HG02678 (cell line): ENCODE measurements at regions not wholly inside any gene's neighbourhood (a gene's known extent, or its start where the extent isn't known, plus 50 kb on each side); places are given as distances from the start of the nearest gene placed in this dataset.
"Not testable (repeated sequence)": the region's sequence is repeated elsewhere in the genome, so short reads cannot be mapped to it uniquely, and the experiment has no call there.

ENCODE experiments used
- ATAC-seq: cut with Tn5 transposase; IDR thresholded peaks from one replicate; pipeline ENCODE4 v1.9.1; 2021; ENCODE audit warnings: mild to moderate bottlenecking, moderate library complexity; ENCODE audit not compliant: unreplicated experiment

DNA sequence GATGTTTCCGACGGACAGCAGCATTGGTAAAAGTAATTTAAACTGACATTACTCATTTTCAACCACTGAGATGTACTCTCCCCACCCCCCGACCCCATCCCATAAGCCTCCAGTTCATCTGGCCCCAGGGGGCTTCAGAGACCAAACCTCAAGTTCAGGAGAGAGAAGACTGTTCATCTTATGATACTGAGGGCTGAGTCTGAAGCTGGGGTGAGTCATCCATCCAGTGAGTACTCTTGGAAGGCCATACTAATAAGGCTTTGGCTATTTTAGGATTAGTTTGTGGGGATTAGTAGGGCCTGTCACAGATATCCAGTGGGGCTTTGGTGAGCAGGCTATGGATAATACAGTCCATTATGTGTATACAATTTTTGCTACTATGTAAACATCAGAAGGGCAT lies 125.3 kb upstream of the APCDD1 start:
- no peak for ATAC-seq

DNA sequence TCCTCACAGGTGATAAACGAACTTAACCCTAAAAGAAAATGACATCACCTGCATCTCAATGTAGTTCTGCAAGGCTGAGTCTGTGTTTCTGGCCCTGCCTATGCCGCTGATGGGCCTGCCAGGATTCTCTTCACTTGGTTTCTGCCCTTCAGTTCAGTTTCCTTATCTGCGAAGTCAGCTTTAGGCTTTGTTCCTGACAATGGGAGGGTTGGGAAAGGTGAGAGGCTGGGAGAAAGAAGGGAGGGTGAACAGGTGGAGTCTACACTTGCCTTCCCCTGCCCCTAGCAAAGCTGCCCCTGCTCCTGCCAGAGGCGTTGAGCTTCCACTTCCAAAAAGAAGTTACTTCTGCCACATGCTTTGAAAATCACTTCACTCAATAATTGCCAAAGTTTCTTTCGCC lies 124.0 kb upstream of the APCDD1 start:
- ATAC-seq = no peak

DNA sequence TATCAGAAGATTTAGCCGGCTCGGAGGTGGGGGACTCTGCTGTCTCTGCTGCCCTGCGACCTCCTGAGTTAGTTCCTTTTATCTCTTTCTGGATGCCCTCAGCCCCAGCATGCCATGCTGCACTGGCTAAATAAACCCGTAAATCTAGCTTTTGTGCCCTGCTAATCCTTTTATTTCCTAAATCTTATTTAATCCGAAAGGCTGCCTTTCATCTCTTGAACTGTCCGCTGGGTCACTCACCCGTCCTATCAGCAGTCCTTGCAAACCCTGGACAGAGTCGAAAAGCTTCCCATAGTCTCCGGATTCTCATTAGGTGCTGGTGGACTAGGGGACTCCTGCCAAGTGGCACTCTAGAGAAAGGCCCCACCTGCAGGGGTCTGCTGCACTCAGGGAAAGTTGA lies 122.0 kb upstream of the APCDD1 start:
- ATAC-seq = no peak

DNA sequence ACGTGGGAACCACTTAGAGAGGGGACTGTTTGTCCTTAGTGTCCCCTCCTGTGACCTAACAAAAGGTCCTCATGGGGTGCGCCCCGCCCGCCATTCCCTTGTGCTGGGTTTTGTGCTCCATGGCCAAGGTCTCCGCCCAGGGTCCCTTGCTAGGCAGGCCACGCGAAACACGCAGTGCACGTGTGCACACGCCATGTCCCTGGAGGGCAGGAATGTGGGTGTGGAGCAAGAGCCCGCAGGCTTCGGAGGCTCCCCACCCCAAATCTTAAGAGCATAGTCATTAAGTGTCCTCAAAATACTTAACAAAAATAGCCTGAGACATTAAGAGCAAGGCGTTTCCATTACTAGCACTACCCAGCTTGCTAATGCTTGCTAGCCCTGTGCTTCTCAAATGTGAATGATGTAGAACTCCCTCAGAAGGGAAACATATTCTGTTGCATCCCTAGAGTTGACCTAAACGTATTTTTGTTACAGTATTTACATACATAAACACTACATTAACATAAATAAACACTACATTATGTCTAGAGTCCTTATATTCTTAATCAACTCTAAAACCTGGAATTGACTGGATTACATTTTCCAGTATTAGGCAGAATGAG lies 117.6 kb upstream of the APCDD1 start:
- ATAC-seq = no peak

DNA sequence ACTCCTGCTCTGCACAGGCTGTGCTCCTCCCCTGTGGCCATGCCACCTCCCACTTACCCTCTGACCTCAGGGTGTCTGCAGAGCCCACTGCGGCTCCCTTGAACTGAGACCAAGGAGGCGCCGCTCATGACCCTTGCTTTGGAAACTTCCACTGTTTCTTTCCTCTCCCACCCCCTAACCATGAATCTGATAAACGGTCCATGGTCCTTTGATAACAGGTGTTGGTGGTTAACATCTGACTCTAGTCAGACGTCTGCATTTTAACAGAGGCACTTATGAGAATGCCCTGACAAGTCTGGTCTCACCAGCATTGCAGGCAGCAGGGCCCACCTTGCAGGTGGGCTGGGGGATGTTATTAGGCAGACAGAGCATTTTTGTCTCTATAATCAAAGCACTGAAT lies 113.6 kb upstream of the APCDD1 start:
- ATAC-seq = no peak

DNA sequence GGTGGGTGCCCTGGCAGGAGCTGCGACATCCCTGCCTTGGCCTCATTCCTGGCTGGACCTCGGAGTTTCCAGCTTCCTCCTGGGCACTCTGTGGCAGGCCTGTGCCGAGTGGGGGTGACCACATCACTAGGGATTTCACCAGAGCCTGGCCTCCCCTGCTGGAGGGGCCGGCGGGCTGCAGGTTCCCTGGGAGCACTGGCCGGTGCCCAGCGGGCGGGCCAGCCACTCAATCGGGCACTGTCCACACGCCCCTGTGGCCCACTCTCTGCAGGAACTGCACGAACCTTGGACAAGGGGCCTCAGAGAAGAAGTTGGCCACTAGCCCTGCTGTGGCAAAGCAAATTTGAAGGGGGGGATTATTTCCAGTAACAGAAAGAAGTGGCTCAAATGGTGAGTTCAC lies 110.7 kb upstream of the APCDD1 start:
- no peak for ATAC-seq

DNA sequence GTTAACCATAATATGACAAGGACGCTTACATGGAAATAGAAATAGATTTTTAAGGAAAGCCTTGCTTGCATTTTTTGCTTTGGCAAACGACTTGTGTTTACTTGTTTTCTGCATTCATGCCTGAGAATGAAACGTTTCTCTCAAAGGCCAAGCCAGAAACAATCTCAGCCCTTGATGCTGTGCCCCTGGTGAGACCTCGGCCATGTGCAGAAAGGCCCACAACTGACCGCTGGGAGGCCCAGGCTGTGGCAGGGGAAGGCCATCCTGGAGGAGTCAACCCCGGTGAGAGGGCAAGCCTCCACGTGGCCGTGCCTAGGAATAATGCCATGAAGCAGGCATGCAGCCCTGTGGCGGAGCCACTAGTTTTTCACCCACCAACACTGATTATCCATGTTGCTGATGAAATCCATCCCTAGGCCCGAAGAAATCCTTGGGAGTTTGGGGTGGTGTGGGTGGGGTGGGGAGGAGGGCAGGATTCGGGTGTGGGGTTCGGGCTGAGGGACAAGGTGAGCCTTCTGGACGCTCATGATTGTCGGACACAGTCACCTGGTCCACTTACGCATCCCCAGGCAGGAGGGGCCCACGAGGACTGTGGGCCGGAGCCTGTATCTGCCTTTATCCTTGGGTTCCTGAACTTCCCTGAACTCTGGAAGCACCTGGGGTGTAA lies 107.6 kb upstream of the APCDD1 start:
- ATAC-seq = no peak

DNA sequence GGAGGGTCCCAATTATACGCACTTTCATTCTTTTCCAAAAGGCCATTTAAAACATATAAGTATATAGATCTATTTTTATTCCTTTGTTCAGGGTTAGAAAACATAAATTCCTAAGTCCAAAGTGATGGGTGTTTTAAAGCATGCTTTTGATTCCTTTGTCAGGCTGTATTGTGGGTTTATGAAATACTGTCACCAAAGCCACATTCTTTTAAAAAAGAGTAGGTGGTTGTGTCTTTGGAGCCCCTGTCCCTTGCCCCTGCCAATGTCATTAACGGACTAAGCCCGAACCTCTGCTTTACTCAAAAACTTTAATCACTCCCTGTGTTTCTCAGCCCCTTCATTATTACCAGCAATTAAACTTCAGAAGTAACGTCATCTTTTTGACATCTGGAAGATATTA lies 104.9 kb upstream of the APCDD1 start:
- ATAC-seq = no peak

DNA sequence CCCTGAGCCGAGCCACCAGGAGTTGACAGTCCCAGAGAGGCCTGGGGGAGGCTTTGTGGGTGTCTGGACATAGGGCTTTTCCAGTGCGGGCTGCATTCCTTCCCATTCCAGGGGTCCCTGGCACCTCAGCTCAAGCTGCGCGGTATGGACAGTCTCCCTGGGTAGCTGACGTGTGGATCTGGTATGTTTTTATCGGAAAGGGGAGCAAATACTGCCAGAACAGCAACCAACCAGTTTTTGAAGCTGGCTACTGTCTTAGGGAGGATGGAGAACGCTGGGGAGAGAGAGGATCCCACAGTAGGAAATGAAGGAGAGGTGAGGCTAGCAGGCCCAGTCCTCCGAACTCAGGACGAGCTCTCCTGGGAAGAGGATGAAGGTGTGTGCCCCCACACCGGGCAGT lies 103.8 kb upstream of the APCDD1 start:
- no peak for ATAC-seq

DNA sequence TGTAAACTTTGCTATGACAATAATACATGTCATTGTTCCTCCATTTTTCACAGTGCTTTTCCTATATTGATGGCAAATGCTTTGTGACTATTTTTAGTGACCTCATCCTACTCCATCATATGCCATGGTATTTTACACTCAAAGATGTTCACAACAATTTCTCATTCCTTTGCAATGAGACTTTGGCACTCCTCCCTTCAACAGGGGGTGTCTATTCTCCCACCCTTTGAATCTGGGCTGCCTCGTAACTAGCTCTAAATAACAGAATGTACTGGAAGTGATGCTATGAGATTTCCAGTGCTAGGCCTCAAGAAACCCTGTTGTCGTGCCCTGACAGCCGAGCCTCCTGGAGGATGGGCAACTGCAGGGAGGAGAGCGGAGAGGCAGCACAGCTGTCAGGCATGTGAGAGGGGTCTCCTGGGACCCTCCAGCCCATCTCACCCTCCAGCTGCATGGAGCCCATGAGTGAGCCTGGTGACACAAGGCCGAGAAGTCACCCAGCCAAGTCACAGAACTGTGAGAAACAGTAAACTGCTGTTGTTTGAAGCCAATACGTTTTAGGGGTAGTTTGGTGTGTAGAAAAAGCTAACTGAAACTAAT lies 103.1 kb upstream of the APCDD1 start:
- ATAC-seq = no peak

DNA sequence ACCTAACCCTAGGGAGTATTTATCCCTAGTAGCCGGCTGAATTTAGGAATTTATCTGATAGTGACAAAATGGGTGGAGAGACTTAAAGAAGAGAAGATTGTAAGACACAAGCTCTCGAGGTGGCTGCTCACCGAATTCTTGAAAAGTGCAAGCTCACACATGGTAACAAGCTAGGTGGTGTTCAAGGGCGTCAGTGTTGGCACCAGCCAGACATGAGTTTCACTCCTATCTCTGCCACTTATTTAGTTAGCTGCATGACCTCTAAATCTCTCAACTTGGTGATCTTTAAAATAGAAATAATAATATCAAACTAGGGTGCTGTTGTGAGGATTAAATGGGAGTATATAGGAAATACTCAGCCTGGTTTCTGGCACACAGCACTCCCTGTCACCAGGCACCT lies 102.6 kb upstream of the APCDD1 start:
- ATAC-seq = no peak

DNA sequence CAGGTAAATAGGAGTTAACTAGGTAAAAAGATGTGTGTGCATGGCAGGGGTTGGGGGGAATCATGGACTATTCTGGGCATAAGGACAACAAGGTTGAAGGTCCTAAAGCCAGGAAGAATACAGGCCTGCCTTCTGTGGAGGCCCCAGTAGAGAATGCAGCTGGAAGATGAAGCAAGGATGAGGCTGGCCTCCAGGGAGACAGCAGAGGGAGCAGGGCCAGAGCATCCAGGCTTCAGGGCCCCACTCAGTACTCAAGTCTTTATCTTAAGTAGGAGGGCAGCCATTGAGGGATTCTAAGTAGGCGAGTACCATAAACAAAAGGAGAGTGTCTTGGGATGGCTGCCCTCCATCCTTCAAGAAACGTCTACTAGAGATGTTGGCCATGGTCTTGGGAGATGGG lies 101.8 kb upstream of the APCDD1 start:
- no peak for ATAC-seq

DNA sequence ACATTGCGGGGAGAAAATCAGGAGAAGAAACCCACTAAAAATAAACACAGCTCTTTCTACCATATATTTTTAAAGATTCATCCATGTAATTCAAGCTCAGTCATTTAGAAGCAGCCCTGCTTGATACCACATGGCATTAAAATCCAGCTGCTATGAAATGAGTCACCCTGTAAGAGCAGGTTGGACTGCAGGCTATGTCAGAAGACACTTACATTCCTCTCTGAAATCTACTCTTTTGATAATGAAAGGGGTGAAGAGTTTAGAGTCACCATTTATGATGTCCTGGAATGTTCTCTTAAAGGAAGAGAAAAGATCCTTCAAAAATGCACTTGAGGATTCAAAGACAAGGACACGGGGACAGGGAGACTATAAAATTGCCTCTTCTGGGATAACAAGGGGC lies 100.6 kb upstream of the APCDD1 start:
- ATAC-seq = no peak

DNA sequence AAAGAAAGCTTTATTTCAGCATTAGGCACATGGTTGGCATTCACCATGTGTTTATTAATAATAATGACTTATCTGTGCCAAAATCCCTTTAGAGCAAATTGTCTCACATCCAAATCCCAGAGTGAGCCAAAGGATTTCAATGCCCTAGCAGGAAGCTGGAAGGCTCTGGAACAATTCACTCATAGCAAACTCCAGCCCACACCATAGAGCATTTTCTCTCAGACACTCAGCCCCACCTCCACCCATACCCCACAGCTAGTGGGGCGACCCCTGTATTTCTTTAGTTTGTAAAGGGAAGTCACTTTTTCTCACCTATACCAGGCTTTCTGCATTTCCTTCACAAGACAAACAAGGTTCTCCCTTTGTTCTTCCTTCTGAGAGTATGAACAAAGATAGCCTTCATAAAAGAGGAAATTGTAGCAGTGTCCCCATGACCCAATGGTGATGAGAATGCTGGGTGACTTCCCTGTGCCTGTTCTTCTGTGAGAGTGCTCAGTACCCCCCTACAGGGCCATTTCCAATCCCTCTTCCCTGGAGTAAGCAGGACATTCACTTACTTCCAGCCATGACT lies 100.1 kb upstream of the APCDD1 start:
- no peak for ATAC-seq

DNA sequence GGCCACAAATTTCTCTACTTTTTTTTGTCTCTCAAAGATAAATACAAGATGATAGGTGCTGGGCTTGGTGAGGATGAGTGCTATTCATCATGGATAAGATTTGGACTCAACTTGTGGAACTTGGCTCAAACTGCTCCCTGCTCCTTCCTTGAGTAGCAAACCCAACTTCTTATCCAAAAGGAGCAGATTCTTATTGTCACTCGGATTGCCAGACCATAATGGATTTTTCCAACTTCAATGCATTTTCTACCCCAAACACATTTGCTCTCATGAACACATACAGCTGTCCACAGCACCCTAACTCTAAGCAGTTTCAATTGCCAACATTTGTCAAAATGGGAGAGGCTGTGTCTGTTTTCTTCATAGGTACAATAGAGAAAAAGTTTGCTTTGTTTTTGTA lies 99.5 kb upstream of the APCDD1 start:
- ATAC-seq = no peak

DNA sequence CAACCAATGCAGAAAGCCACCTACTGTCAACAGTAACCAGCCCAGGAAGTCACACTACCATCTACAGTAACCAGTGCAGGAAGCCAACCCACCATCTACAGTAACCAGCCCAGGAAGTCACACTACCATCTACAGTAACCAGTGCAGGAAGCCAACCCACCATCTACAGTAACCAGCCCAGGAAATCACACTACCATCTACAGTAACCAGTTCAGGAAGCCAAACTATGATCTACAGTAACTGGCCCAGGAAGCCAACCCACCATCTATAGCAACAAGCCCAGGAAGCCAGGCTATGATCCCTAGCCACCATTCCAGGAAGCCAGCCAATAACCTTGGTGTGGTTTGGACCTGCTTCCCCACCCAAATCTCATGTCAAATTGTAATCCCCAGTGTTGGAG lies 97.4 kb upstream of the APCDD1 start:
- not testable (repeated sequence) for ATAC-seq

DNA sequence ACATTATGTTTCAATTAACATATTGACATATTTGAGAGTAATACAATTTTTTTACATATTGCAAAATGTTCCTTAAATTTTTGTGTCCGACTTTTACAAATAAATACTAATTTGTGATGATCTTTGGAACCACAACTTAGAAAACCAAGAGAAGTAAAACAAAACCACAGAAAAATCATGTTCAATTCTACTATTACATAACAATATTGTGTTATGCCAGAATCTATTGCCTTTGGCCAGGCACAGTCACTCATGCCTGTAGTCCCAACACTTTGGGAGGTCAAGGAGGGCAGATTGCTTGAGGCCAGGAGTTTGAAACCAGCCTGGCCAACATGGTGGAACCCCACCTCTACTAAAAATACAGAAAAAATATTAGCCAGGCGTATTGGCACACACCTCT lies 92.8 kb upstream of the APCDD1 start:
- no peak for ATAC-seq

DNA sequence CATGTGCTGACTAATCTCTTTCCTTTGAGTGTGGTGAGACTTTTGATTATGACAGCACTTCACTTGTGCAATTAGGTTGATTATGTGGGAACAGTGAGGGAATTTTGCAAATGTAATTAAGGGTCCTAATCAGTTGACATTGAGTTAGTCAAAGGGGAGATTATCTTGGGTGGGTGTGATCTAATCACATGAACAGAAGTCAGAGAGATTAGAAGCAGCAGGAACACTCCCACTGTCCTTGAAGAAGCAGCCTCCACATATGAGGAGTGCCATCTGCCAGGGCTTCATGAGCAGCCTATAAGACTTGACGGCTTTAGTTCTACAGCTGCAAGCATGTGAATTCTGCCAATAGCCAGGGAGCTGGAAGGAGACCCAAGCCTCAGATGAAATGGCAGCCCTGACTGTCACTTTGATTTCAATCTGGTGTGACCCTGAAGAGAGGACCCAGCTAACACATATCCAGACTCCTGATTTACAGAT lies 89.4 kb upstream of the APCDD1 start:
- no peak for ATAC-seq

DNA sequence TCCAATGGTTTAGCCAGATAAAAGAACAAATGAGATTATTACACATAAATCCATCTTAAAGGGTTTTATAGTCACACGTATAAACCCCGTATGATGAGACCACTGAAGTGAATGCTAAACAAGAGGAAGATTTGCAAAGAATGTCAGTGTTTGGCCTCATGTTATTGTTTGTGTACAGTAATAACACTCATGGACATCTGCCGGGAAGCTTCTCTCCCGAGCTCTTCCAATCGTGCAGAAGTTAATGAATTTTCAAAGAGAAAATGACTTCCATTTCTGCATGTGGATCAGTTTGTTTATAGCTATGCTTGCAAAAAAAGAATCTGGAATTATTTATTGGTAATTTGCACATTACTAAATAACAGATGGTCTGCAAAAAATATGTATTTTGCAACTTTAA lies 88.5 kb upstream of the APCDD1 start:
- no peak for ATAC-seq

DNA sequence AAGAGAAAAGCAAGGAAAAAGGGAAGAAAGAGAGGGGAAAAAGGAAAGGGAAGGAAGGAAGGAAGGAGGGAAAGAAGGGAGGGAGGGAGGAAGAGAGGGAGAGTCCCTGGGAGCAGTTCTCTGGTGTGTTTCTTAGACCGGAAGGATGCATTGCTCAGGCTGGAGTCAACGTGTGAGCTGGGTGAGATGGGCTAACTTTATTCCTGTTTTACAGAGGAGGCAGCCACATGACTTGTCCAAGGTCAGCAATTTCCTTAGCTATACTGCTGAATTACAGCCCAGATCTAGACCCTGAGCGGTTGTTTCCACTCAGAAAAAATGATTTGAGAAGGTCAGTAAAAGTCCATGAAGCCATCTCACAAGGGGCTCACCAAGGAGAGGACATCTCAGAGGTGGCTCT lies 86.6 kb upstream of the APCDD1 start:
- no peak for ATAC-seq

DNA sequence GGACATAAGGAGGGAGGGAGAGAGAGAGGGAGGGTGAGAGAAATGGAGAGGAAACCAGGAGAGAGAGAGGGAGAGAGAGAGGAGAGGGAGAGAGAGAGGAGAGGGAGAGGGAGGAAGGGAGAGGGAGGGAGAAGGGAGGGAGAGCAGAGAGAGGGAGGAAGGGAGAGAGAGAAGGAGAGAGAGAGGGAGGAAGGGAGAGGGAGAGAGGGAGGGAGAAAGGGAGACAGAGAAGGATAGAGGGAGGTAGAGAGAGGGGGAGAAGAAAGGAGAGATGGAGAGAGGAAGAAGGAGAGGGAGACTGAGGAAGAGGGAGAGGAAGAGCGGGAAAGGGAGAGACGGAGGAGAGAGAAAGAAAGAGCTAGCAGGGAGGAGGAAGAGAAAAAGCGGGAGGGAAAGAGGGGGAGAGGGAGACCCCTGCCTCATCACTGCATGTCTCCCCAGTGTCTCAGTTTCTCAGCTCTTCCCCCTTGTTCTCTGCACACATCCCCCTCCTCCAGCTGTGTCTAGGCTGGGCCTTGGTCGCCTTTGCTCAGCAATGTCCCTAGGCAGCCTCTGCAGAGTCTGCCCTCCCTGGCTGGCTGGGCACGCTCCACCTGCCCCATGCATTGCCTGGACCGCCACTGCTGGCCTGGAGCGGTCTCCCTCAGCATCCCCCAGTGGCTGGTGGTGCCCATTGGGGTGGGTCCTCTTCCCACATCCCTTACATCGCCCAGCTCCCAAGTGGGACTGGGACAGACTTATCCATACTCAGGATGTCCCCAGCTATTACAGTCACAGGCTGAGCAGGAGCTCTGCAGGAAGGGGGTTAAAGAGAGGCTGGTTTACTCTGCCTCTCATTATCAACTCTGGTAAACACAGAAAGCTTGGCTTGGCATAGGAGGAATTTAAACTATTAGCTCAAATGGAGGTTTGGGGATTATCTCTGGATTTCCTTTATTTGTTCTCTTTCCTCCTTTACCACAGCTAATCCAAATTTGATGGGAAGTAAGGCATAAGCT lies 85.7 kb upstream of the APCDD1 start:
- ATAC-seq = no peak
